ENCODE measurements at regions not wholly inside any gene's neighbourhood (a gene's known extent, or its start where the extent isn't known, plus 50 kb on each side); places are given as distances from the start of the nearest gene placed in this dataset.

GRCh38 chr3:70840106-70840870 lies 527.9 kb upstream of the MDFIC2 start:
- Histone ChIP-seq H3K27me3 (replicated peaks; ENCODE audit: insufficient read depth, low read depth, low read length, poor library complexity) (no peaks in the 10 kb centered on the region), H3K4me3 (ENCODE audit: low read depth, low read length, poor library complexity, severe bottlenecking) (no peak overlapping the region), H3K4me1 (ENCODE audit: insufficient read depth, low read length, poor library complexity, severe bottlenecking) (no peaks in the 10 kb centered on the region), H3K36me3 (ENCODE audit: insufficient read depth, low read length, poor library complexity, severe bottlenecking) (no peaks in the 10 kb centered on the region), H3K27ac (ENCODE audit: low read depth, low read length, poor library complexity, severe bottlenecking) (no peak overlapping the region), H3K9me3 (ENCODE audit: low read depth, low read length, poor library complexity, severe bottlenecking) (no peaks in the 10 kb centered on the region)
- CTCF ChIA-PET, result no interaction called here
- no TSS peak for BruUV-seq (replicated peaks)
- DNase-seq (ENCODE audit: low spot score), result no peak
- intact Hi-C loops (cut with micrococcal nuclease; ENCODE audit: unreplicated experiment), result no loop called here
- POLR2A ChIA-PET (ENCODE audit: low non-redundant PET), result no interaction called here
- TF ChIP-seq EZH2 (IDR thresholded peaks at IDR 0.05; ENCODE audit: borderline replicate concordance, low read depth, low read length, poor library complexity, severe bottlenecking) (no peak), CTCF (conservative IDR thresholded peaks at IDR 0.05; ENCODE audit: low read depth, low read length) (no peak)

- H3K4me3 ChIP-seq (ENCODE audit: low read depth, low read length, poor library complexity, severe bottlenecking), result no peak overlapping the region
- TF ChIP-seq CTCF (conservative IDR thresholded peaks at IDR 0.05; ENCODE audit: low read depth, low read length) (no peak), EZH2 (IDR thresholded peaks at IDR 0.05; ENCODE audit: borderline replicate concordance, low read depth, low read length, poor library complexity, severe bottlenecking) (no peak)
- no peaks in the 10 kb centered on the region for H3K36me3 ChIP-seq (ENCODE audit: insufficient read depth, low read length, poor library complexity, severe bottlenecking)
- no peaks in the 10 kb centered on the region for H3K9me3 ChIP-seq (ENCODE audit: low read depth, low read length, poor library complexity, severe bottlenecking)
- H3K4me1 ChIP-seq (ENCODE audit: insufficient read depth, low read length, poor library complexity, severe bottlenecking), result no peaks in the 10 kb centered on the region
- H3K27ac ChIP-seq (ENCODE audit: low read depth, low read length, poor library complexity, severe bottlenecking), result no peak overlapping the region
- CTCF ChIA-PET, result no interaction called here
- DNase-seq (ENCODE audit: low spot score), result no peak
- POLR2A ChIA-PET (ENCODE audit: low non-redundant PET), result no interaction called here
- H3K27me3 ChIP-seq (replicated peaks; ENCODE audit: insufficient read depth, low read depth, low read length, poor library complexity), result no peaks in the 10 kb centered on the region
- intact Hi-C loops (cut with micrococcal nuclease; ENCODE audit: unreplicated experiment), result no loop called here
- no TSS peak for BruUV-seq (replicated peaks)
Observed at GRCh38 chr3:70833239-70833960, 521.0 kb upstream of the MDFIC2 start.

- no peaks in the 10 kb centered on the region for H3K27me3 ChIP-seq (replicated peaks; ENCODE audit: insufficient read depth, low read depth, low read length, poor library complexity)
- H3K4me3 ChIP-seq (ENCODE audit: low read depth, low read length, poor library complexity, severe bottlenecking), result no peak overlapping the region
- TF ChIP-seq CTCF (conservative IDR thresholded peaks at IDR 0.05; ENCODE audit: low read depth, low read length), result no peak
- TF ChIP-seq EZH2 (IDR thresholded peaks at IDR 0.05; ENCODE audit: borderline replicate concordance, low read depth, low read length, poor library complexity, severe bottlenecking), result no peak
- intact Hi-C loops (cut with micrococcal nuclease; ENCODE audit: unreplicated experiment), result no loop called here
- CTCF ChIA-PET, result no interaction called here
- no peaks in the 10 kb centered on the region for H3K4me1 ChIP-seq (ENCODE audit: insufficient read depth, low read length, poor library complexity, severe bottlenecking)
- H3K9me3 ChIP-seq (ENCODE audit: low read depth, low read length, poor library complexity, severe bottlenecking), result no peaks in the 10 kb centered on the region
- DNase-seq (ENCODE audit: low spot score), result no peak
- H3K36me3 ChIP-seq (ENCODE audit: insufficient read depth, low read length, poor library complexity, severe bottlenecking), result no peaks in the 10 kb centered on the region
- H3K27ac ChIP-seq (ENCODE audit: low read depth, low read length, poor library complexity, severe bottlenecking), result no peak overlapping the region
- POLR2A ChIA-PET (ENCODE audit: low non-redundant PET), result no interaction called here
- BruUV-seq (replicated peaks), result no TSS peak
Observed at GRCh38 chr3:70832834-70833205, 520.4 kb upstream of the MDFIC2 start.
